ENCODE measurements at regions not wholly inside any gene's neighbourhood (a gene's known extent, or its start where the extent isn't known, plus 50 kb on each side); places are given as distances from the start of the nearest gene placed in this dataset.

GRCh38 chr7:113414401-113415035, 296.2 kb upstream of the SMIM30 start:
- H3K4me1 Mint-ChIP-seq: no peaks in the 10 kb centered on the region
- no peak for ATAC-seq
- no peaks in the 10 kb centered on the region for H3K27me3 Mint-ChIP-seq (ENCODE audit: low read depth)
- DNase-seq (ENCODE audit: low spot score): no peak
- ChIA-PET CTCF (no interaction called here), POLR2A (no interaction called here)
- H3K9me3 Mint-ChIP-seq: no peaks in the 10 kb centered on the region
- TF ChIP-seq NR3C1 (CRISPR knock-in tag; conservative IDR thresholded peaks at IDR 0.05; ENCODE audit: low read depth): no peak
- no peak for TF ChIP-seq SOX15 (CRISPR knock-in tag; IDR thresholded peaks at IDR 0.05)
- no peak for TF ChIP-seq ZNF416 (CRISPR knock-in tag; IDR thresholded peaks at IDR 0.05)
- TF ChIP-seq USF1 (CRISPR knock-in tag; IDR thresholded peaks at IDR 0.05): no peak
- no peak for TF ChIP-seq RELA (CRISPR knock-in tag; IDR thresholded peaks at IDR 0.05; ENCODE audit: borderline replicate concordance)
- TF ChIP-seq ARID4B (CRISPR knock-in tag; IDR thresholded peaks at IDR 0.05; ENCODE audit: borderline replicate concordance): no peak
- no peak for TF ChIP-seq ATF1 (CRISPR knock-in tag; IDR thresholded peaks at IDR 0.05)
- TF ChIP-seq ZNF396 (CRISPR knock-in tag; IDR thresholded peaks at IDR 0.05; ENCODE audit: borderline replicate concordance): no peak
- no peak for TF ChIP-seq ELF4 (CRISPR knock-in tag; IDR thresholded peaks at IDR 0.05; ENCODE audit: low read depth)
- TF ChIP-seq SMAD3 (CRISPR knock-in tag; IDR thresholded peaks at IDR 0.05; ENCODE audit: borderline replicate concordance): no peak
- TF ChIP-seq RORB (CRISPR knock-in tag; IDR thresholded peaks at IDR 0.05): no peak
- TF ChIP-seq PREB (CRISPR knock-in tag; IDR thresholded peaks at IDR 0.05; ENCODE audit: borderline replicate concordance): no peak
- TF ChIP-seq USF2 (CRISPR knock-in tag; IDR thresholded peaks at IDR 0.05): no peak
- no peak for TF ChIP-seq PRRX2 (CRISPR knock-in tag; IDR thresholded peaks at IDR 0.05)
- TF ChIP-seq ESRRA (CRISPR knock-in tag; IDR thresholded peaks at IDR 0.05; ENCODE audit: borderline replicate concordance): no peak
- no peak for TF ChIP-seq ERG (CRISPR knock-in tag; IDR thresholded peaks at IDR 0.05)
- TF ChIP-seq NFE2L1 (CRISPR knock-in tag; IDR thresholded peaks at IDR 0.05): no peak
- TF ChIP-seq ZBTB21 (CRISPR knock-in tag; IDR thresholded peaks at IDR 0.05; ENCODE audit: borderline replicate concordance): no peak
- no peak overlapping the region for H3K4me3 Mint-ChIP-seq
- H3K36me3 Mint-ChIP-seq: no peaks in the 10 kb centered on the region
- H3K27ac Mint-ChIP-seq: no peak overlapping the region

- CTCF ChIA-PET: no interaction called here
- no peak overlapping the region for H3K4me3 Mint-ChIP-seq
- no peak overlapping the region for H3K27ac Mint-ChIP-seq
- POLR2A ChIA-PET: no interaction called here
- DNase-seq (ENCODE audit: low spot score) (no peak), ATAC-seq (no peak)
- H3K36me3 Mint-ChIP-seq: no peaks in the 10 kb centered on the region
- H3K9me3 Mint-ChIP-seq: no peaks in the 10 kb centered on the region
- TF ChIP-seq NFE2L1 (CRISPR knock-in tag; IDR thresholded peaks at IDR 0.05) (no peak), ZNF263 (CRISPR knock-in tag; IDR thresholded peaks at IDR 0.05; ENCODE audit: low read depth) (no peak), IRF2 (CRISPR knock-in tag; IDR thresholded peaks at IDR 0.05; ENCODE audit: borderline replicate concordance, low read depth) (no peak), NR3C1 (CRISPR knock-in tag; conservative IDR thresholded peaks at IDR 0.05; ENCODE audit: low read depth) (no peak), ZNF416 (CRISPR knock-in tag; IDR thresholded peaks at IDR 0.05) (no peak), MYBL2 (CRISPR knock-in tag; IDR thresholded peaks at IDR 0.05) (no peak), ZNF512 (CRISPR knock-in tag; IDR thresholded peaks at IDR 0.05; ENCODE audit: borderline replicate concordance) (no peak), MLX (CRISPR knock-in tag; IDR thresholded peaks at IDR 0.05) (no peak), ZBTB21 (CRISPR knock-in tag; IDR thresholded peaks at IDR 0.05; ENCODE audit: borderline replicate concordance) (no peak), SMAD4 (CRISPR knock-in tag; IDR thresholded peaks at IDR 0.05) (no peak), ZNF219 (CRISPR knock-in tag; IDR thresholded peaks at IDR 0.05; ENCODE audit: borderline replicate concordance) (no peak)
- H3K27me3 Mint-ChIP-seq (ENCODE audit: low read depth): no peaks in the 10 kb centered on the region; the same call in 1 of the 2 replicates
- peaks cover 16% of the 10 kb centered on the region for H3K4me1 Mint-ChIP-seq
Observed at GRCh38 chr7:113412410-113412809, 294.1 kb upstream of the SMIM30 start.

Data from WTC11 (cell line).